Natural killer cell (primary cell): ENCODE measurements at regions not wholly inside any gene's neighbourhood (a gene's known extent, or its start where the extent isn't known, plus 50 kb on each side); places are given as distances from the start of the nearest gene placed in this dataset.

Experiments used
- ATAC-seq, 3 donors: fragments of 150-1000 bp in 2 of 3; fragments of 200-7000 bp in 1 of 3; cut with Tn5 transposase; 1 replicate in 1 of 3; 2 replicates in 2 of 3; pipeline ENCODE4 v1.10.0; 2021; ENCODE audit warnings: mild to moderate bottlenecking in 2 of 3, moderate library complexity in 2 of 3
- DNase-seq, 2 donors: peaks; one replicate each; pipeline versions ENCODE4 v3.0.0 to v3.0.0-alpha.2; 2013 to 2021; ENCODE audit warnings: mixed read lengths in 1 of 2
- H3K27ac ChIP-seq: one replicate; pipeline ENCODE4 v1.5.1; 2013; ENCODE audit warnings: mild to moderate bottlenecking, low read length
- H3K27me3 ChIP-seq: one replicate; pipeline ENCODE4 v1.6.1; 2013; ENCODE audit warnings: low read length; ENCODE audit not compliant: control insufficient read depth, insufficient read depth
- H3K36me3 ChIP-seq: one replicate; pipeline ENCODE4 v1.6.1; 2013; ENCODE audit warnings: low read length; ENCODE audit not compliant: control insufficient read depth, insufficient read depth
- H3K4me1 ChIP-seq: one replicate; pipeline ENCODE4 v1.6.1; 2013; ENCODE audit warnings: low read length; ENCODE audit not compliant: control insufficient read depth, insufficient read depth
- H3K4me3 ChIP-seq: one replicate; pipeline ENCODE4 v1.5.1; 2013; ENCODE audit warnings: low read length
- H3K9me3 ChIP-seq: one replicate; pipeline ENCODE4 v1.6.1; 2013; ENCODE audit warnings: low read length; ENCODE audit not compliant: control insufficient read depth, insufficient read depth
- H3K27ac Mint-ChIP-seq, 2 donors: one replicate each; pipeline ENCODE4 v1.8.0; 2022; ENCODE audit warnings: mild to moderate bottlenecking in 2 of 2, mixed read lengths in 2 of 2, moderate library complexity in 1 of 2
- H3K27me3 Mint-ChIP-seq, 2 donors: one replicate each; pipeline ENCODE4 v1.8.0; 2022; ENCODE audit warnings: low read depth in 2 of 2, mixed read lengths in 2 of 2
- H3K36me3 Mint-ChIP-seq: one replicate; pipeline ENCODE4 v1.8.0; 2022; ENCODE audit warnings: mixed read lengths
- H3K4me1 Mint-ChIP-seq, 2 donors: one replicate each; pipeline ENCODE4 v1.8.0; 2022; ENCODE audit warnings: mixed read lengths in 2 of 2
- H3K4me3 Mint-ChIP-seq: one replicate; pipeline ENCODE4 v1.8.0; 2022; ENCODE audit warnings: mild to moderate bottlenecking, moderate library complexity, mixed read lengths
- H3K9me3 Mint-ChIP-seq, 2 donors: one replicate each; pipeline ENCODE4 v1.8.0; 2022; ENCODE audit warnings: mixed read lengths in 2 of 2
- WGBS: methylation state at CpG from one replicate; pipeline ENCODE4 v1.1.7; 2013; ENCODE audit warnings: missing lambda C conversion rate; ENCODE audit not compliant: insufficient coverage; 5-methylcytosine and 5-hydroxymethylcytosine counted together
- intact Hi-C: fragments of 100-400 bp; cut with micrococcal nuclease; formaldehyde crosslinking; loops from one replicate; pipeline ENCODE4 v1.14.2; 2022
- TF ChIP-seq, protein P1 (sequence below): fragments of 200-600 bp; IDR thresholded peaks from one replicate; pipeline ENCODE4 v1.8.0; 2022; ENCODE audit warnings: antibody characterized with exemption

DNA sequence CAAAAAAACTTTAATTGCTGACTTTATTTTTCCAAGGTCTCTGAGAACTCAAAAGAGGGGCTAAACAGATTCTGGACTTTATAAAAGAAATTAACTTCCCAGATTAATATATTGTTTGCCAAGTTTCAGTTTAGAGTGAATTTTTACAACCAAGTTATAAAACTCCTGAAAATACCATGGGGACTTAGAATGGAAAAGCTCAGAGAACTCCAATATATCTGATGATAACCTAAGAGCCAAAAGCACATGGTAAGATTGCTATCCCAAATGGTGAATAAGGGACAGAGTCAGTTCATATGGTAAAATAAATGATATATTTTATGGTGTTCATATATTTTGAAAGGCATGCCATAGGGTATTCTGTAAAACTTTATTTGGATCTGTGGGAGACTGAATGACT is 470.9 kb downstream of the TTLL7 start:
- H3K27me3 Mint-ChIP-seq, result no peaks in the 10 kb centered on the region
- H3K4me3 ChIP-seq, result no peak overlapping the region
- no peaks in the 10 kb centered on the region for H3K4me1 ChIP-seq
- H3K27ac Mint-ChIP-seq, result no peak overlapping the region
- H3K9me3 ChIP-seq, result no peaks in the 10 kb centered on the region
- no peaks in the 10 kb centered on the region for H3K36me3 ChIP-seq
- TF ChIP-seq, protein P1, sequence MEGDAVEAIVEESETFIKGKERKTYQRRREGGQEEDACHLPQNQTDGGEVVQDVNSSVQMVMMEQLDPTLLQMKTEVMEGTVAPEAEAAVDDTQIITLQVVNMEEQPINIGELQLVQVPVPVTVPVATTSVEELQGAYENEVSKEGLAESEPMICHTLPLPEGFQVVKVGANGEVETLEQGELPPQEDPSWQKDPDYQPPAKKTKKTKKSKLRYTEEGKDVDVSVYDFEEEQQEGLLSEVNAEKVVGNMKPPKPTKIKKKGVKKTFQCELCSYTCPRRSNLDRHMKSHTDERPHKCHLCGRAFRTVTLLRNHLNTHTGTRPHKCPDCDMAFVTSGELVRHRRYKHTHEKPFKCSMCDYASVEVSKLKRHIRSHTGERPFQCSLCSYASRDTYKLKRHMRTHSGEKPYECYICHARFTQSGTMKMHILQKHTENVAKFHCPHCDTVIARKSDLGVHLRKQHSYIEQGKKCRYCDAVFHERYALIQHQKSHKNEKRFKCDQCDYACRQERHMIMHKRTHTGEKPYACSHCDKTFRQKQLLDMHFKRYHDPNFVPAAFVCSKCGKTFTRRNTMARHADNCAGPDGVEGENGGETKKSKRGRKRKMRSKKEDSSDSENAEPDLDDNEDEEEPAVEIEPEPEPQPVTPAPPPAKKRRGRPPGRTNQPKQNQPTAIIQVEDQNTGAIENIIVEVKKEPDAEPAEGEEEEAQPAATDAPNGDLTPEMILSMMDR, result no peak
- no peak overlapping the region for H3K27ac ChIP-seq
- H3K9me3 Mint-ChIP-seq, result peaks cover 7 to 12% of the 10 kb centered on the region in 2 donors
- H3K27me3 ChIP-seq, result no peaks in the 10 kb centered on the region
- H3K4me1 Mint-ChIP-seq, result no peaks in the 10 kb centered on the region
- H3K4me3 Mint-ChIP-seq, result no peak overlapping the region
- no peaks in the 10 kb centered on the region for H3K36me3 Mint-ChIP-seq
- ATAC-seq (no peak), DNase-seq (no peak)
- intact Hi-C loops, result no loop called here

DNA sequence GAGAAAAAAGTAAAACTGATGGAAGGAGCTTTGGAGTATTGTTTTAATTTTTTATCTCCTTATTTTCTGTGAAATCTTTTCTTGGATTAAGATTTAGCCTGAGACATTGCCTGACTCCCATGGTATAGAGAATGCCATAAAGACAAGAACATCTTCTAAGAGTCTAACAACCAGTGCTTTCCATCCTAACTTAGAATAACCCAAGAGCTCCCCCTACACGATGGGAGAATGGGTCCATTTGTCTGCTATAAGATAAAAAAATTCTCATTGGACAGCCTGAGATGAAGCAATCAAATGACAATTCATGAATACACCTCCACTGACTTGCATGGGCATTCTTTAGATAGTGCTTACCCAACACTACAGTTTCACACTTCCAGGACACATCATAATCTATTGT is 478.1 kb downstream of the TTLL7 start:
- DNase-seq (peak in 1 of 2 donors; percentile 13), ATAC-seq (no peak)
- Mint-ChIP-seq H3K36me3 (no peaks in the 10 kb centered on the region), H3K27ac (no peak overlapping the region), H3K9me3 (peaks cover 5 to 6% of the 10 kb centered on the region in 2 donors), H3K4me1 (no peaks in the 10 kb centered on the region), H3K27me3 (no peaks in the 10 kb centered on the region), H3K4me3 (no peak overlapping the region)
- Histone ChIP-seq H3K27me3 (no peaks in the 10 kb centered on the region), H3K27ac (no peak overlapping the region), H3K36me3 (no peaks in the 10 kb centered on the region), H3K4me1 (no peaks in the 10 kb centered on the region), H3K4me3 (no peak overlapping the region), H3K9me3 (no peaks in the 10 kb centered on the region)
- TF ChIP-seq, protein P1, result no peak
- intact Hi-C loops, result no loop called here
- WGBS, result 30% methylated on average over 1 of the region's 1 CpG

- Histone ChIP-seq H3K4me3 (no peak overlapping the region), H3K27ac (no peak overlapping the region), H3K27me3 (no peaks in the 10 kb centered on the region), H3K9me3 (no peaks in the 10 kb centered on the region), H3K4me1 (no peaks in the 10 kb centered on the region), H3K36me3 (no peaks in the 10 kb centered on the region)
- WGBS, result 100% methylated on average over 2 of the region's 2 CpGs
- H3K9me3 Mint-ChIP-seq, result peaks cover 0 to 2% of the 10 kb centered on the region in 2 donors
- H3K36me3 Mint-ChIP-seq, result no peaks in the 10 kb centered on the region
- TF ChIP-seq, protein P1, result no peak
- DNase-seq, result no peak
- no peaks in the 10 kb centered on the region for H3K4me1 Mint-ChIP-seq
- intact Hi-C loops, result no loop called here
- no peak overlapping the region for H3K27ac Mint-ChIP-seq
- no peak overlapping the region for H3K4me3 Mint-ChIP-seq
- ATAC-seq, result no peak
- H3K27me3 Mint-ChIP-seq, result no peaks in the 10 kb centered on the region
These were observed 482.6 kb downstream of the TTLL7 start for GRCh38 chr1:83516369-83516768.

DNA sequence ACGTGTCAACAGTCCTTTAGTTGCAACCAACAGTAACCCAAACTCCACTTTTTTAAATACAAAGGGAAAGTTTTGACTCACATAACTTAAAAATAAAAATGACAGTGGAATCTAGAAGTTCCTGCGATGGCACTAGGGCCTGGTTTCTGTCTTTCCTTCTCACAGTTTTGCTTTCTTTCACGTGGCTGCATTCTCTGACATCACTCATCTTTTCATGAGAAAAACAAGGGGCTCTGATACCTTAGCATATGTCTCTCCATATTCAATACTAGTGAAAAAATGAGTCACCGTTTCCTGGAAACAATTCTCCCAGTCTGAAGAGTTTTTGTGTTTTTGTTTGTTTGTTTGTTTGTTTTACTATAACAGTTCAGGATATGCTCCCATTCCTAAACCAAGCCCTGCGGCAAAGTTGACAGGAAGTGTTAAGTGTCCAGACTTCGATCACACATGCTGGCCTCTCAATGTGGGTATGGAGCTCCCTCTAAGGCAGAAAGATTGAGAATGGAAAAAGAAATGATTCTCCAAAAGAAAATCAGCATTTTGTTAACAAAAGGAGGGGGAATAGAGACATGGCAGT is 483.3 kb downstream of the TTLL7 start:
- no peaks in the 10 kb centered on the region for H3K36me3 ChIP-seq
- no peak for DNase-seq
- ATAC-seq, result no peak
- TF ChIP-seq, protein P1, result no peak
- H3K4me1 ChIP-seq, result no peaks in the 10 kb centered on the region
- H3K9me3 Mint-ChIP-seq, result peaks cover 0 to 2% of the 10 kb centered on the region in 2 donors
- no peak overlapping the region for H3K27ac ChIP-seq
- H3K9me3 ChIP-seq, result no peaks in the 10 kb centered on the region
- no peak overlapping the region for H3K4me3 ChIP-seq
- H3K4me1 Mint-ChIP-seq, result no peaks in the 10 kb centered on the region
- H3K27me3 Mint-ChIP-seq, result no peaks in the 10 kb centered on the region
- H3K27me3 ChIP-seq, result no peaks in the 10 kb centered on the region
- no peak overlapping the region for H3K4me3 Mint-ChIP-seq
- no peak overlapping the region for H3K27ac Mint-ChIP-seq
- no peaks in the 10 kb centered on the region for H3K36me3 Mint-ChIP-seq
- intact Hi-C loops, result no loop called here
- 74% methylated on average over 5 of the region's 6 CpGs for WGBS
